Transverse colon (tissue), 4 donors: ENCODE measurements at regions not wholly inside any gene's neighbourhood (a gene's known extent, or its start where the extent isn't known, plus 50 kb on each side); places are given as distances from the start of the nearest gene placed in this dataset.

Experiments used
- DNase-seq: peaks from one replicate; pipeline ENCODE4 v3.0.0-alpha.2; 2019
- H3K27ac ChIP-seq, 4 donors: fragments of 200-600 bp; sonication (generic); 2 replicates each; pipeline ENCODE4 v1.5.1; 2016 to 2018; ENCODE audit warnings: inconsistent platforms in 4 of 4
- H3K27me3 ChIP-seq: fragments of 200-600 bp; sonication (generic); 2 replicates; pipeline ENCODE4 v1.5.1; 2017; ENCODE audit warnings: inconsistent platforms
- H3K36me3 ChIP-seq, 4 donors: fragments of 200-600 bp; sonication (generic); 2 replicates each; pipeline ENCODE4 v1.5.1; 2017 to 2019; ENCODE audit warnings: inconsistent platforms in 4 of 4
- H3K4me1 ChIP-seq, 4 donors: fragments of 200-600 bp; sonication (generic); 2 replicates each; pipeline ENCODE4 v1.5.1; 2017 to 2020; ENCODE audit warnings: inconsistent platforms in 4 of 4
- H3K4me3 ChIP-seq, 4 donors: fragments of 200-600 bp; sonication (generic); 1 replicate in 1 of 4; 2 replicates in 3 of 4; pipeline versions ENCODE4 v1.5.1 to v1.6.1; 2017 to 2019; ENCODE audit warnings: inconsistent platforms in 4 of 4
- H3K9me3 ChIP-seq, 2 donors: fragments of 200-600 bp; sonication (generic); 2 replicates each; pipeline ENCODE4 v1.5.1; 2017 to 2019; ENCODE audit warnings: inconsistent platforms in 2 of 2
- EP300 ChIP-seq: sonication (generic); formaldehyde crosslinking; IDR thresholded peaks from one replicate; pipeline ENCODE4 v1.6.1; 2017; ENCODE audit warnings: antibody characterized with exemption, low read depth
- POLR2A ChIP-seq: fragments of 450-650 bp; IDR thresholded peaks from one replicate; pipeline ENCODE4 v1.6.1; 2016; ENCODE audit warnings: antibody characterized with exemption, mild to moderate bottlenecking, moderate library complexity
- POLR2AphosphoS5 ChIP-seq, 3 donors: sonication (generic); formaldehyde crosslinking; IDR thresholded peaks; one replicate each; pipeline ENCODE4 v1.6.1; 2016; ENCODE audit warnings: antibody characterized with exemption in 3 of 3
- WGBS, 2 donors: methylation state at CpG; one replicate each; pipeline ENCODE4 v1.1.5; 2018; ENCODE audit warnings: low coverage in 1 of 2; 5-methylcytosine and 5-hydroxymethylcytosine counted together
- in situ Hi-C, 4 donors: fragments of 200-750 bp; cut with MboI; loops; one replicate each; pipeline versions ENCODE4 v1.15.0 to v1.15.1; 2017; ENCODE audit warnings: low sequenced_read_pairs in 3 of 4, low pct_ligation_motif_present in 1 of 4, low pct_unique_long_range_greater_than_20kb in 1 of 4
- intact Hi-C: fragments of 100-400 bp; cut with DNase I; formaldehyde crosslinking; loops from one replicate; pipeline ENCODE4 v1.15.1; 2023; ENCODE audit warnings: low total_unique reads
- TF ChIP-seq, protein P1 (sequence below), 5 experiments: fragments of 200-600 bp in 3 of 5; fragments of 450-650 bp in 2 of 5; sonication (generic) in 3 of 5; IDR thresholded peaks; 1 replicate in 2 of 5; 2 replicates in 3 of 5; pipeline ENCODE4 v1.5.1; 2016 to 2017; ENCODE audit warnings: antibody characterized with exemption in 5 of 5, inconsistent platforms in 3 of 5, mild to moderate bottlenecking in 2 of 5, moderate library complexity in 1 of 5

DNA sequence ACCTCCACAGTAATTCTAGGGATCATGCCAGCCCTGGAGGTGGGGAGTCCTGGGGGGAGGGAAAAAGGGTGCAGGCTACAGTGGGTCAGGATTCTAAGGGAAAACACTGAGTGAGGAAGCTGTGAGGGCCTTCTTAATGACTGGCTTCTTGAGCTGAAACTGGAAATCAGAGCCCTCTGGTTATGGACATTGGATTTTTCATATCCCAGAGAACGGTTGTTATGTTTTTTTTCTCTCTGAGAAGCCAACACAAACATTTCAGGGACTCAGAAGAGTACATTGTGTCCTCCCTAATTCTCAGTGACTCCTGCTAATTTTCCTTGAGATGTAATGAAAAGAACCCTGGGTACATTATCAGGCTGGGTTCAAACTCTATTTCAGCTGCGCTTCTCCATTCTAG is 162.4 kb upstream of the PRDX4 start:
- 73% methylated on average over 2 of the region's 2 CpGs; no CpG with 5 or more reads in 1 of the 2 donors for WGBS, 2 donors
- no peaks in the 10 kb centered on the region for H3K36me3 ChIP-seq
- intact Hi-C loops, result no loop called here

DNA sequence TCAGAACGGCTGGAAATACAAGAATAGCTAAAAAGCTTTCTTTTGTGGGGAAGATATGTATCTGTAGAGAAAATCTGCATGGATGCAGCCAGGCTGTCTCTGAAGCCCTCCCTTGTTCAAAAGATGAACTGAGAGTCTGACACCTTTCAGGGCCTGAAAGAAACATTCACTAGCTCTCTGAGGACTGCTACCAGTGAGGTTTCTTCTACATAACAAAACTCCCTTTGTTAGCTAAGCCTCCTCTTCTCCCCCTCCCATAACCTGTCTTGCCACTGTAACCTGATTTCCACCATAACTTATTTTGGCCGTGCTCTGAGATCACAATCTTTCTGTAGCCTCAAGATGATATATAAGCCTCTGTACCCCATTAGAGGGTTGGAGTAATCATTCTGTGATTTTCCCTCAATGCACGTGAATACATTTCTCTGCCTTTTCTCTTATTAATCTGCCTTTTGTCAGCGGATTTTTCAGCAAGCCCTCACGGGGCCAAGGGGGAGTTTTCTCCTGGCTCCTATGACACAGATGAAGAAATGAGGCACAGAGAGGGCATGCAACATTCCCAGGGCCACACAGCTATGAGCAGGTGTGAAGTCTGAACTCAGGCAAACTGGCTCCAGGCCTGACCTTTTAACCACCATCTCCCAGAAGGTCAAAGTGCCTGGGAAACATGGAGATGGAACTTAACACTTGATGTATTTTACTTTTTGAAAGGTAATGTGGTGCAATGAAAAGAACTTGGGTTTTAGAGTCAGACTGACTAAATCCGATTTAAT is 161.6 kb upstream of the PRDX4 start:
- in situ Hi-C loops (no loop called here), intact Hi-C loops (no loop called here)
- no peak for DNase-seq
- H3K4me3 ChIP-seq, result no peak overlapping the region
- no peaks in the 10 kb centered on the region for H3K4me1 ChIP-seq
- H3K9me3 ChIP-seq, result no peaks in the 10 kb centered on the region
- H3K36me3 ChIP-seq, result no peaks in the 10 kb centered on the region
- no peak for TF ChIP-seq EP300
- H3K27me3 ChIP-seq, result no peaks in the 10 kb centered on the region
- no peak overlapping the region for H3K27ac ChIP-seq
- WGBS, 2 donors, result 42 to 67% methylated on average over 4 to 6 of the region's 6 CpGs

More for the DNA sequence above, 162.4 kb upstream of the PRDX4 start:
- Histone ChIP-seq H3K4me3 (no peak overlapping the region), H3K4me1 (no peaks in the 10 kb centered on the region), H3K27ac (no peak overlapping the region), H3K27me3 (no peaks in the 10 kb centered on the region), H3K9me3 (no peaks in the 10 kb centered on the region)
- TF ChIP-seq POLR2A (no peak), POLR2AphosphoS5 (IDR thresholded peaks at IDR 0.05) (no peak), EP300 (no peak)
- TF ChIP-seq, protein P1, sequence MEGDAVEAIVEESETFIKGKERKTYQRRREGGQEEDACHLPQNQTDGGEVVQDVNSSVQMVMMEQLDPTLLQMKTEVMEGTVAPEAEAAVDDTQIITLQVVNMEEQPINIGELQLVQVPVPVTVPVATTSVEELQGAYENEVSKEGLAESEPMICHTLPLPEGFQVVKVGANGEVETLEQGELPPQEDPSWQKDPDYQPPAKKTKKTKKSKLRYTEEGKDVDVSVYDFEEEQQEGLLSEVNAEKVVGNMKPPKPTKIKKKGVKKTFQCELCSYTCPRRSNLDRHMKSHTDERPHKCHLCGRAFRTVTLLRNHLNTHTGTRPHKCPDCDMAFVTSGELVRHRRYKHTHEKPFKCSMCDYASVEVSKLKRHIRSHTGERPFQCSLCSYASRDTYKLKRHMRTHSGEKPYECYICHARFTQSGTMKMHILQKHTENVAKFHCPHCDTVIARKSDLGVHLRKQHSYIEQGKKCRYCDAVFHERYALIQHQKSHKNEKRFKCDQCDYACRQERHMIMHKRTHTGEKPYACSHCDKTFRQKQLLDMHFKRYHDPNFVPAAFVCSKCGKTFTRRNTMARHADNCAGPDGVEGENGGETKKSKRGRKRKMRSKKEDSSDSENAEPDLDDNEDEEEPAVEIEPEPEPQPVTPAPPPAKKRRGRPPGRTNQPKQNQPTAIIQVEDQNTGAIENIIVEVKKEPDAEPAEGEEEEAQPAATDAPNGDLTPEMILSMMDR (IDR thresholded peaks at IDR 0.05), result no peak
- in situ Hi-C loops, result no loop called here
- no peak for DNase-seq

DNA sequence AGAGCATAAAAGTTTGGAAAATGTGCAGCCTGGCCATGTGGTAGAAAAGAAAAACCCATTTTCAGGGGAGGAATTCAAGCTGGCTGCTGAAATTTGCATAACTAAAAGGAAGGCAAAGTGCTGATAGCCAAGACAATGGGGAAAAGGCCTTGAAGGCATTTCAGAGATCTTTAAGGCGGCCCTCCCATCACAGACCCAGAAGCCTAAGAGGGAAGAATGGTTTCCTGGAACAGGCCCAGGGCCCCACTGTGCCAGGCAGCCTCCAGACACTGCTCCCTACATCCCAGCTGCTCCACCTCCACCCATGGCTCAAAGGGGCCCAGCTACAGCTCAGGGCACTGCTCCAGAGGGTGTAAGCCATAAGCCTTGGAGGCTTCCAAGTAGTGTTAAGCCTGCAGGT is 158.0 kb upstream of the PRDX4 start:
- TF ChIP-seq, protein P1 (IDR thresholded peaks at IDR 0.05), result no peak
- TF ChIP-seq EP300 (no peak), POLR2AphosphoS5 (IDR thresholded peaks at IDR 0.05) (no peak), POLR2A (no peak)
- no peak for DNase-seq
- Histone ChIP-seq H3K27ac (no peak overlapping the region), H3K27me3 (no peaks in the 10 kb centered on the region), H3K9me3 (no peaks in the 10 kb centered on the region), H3K4me3 (no peak overlapping the region), H3K36me3 (no peaks in the 10 kb centered on the region), H3K4me1 (no peaks in the 10 kb centered on the region)
- intact Hi-C loops, result no loop called here
- in situ Hi-C loops, result no loop called here
- 80% methylated on average over 1 of the region's 1 CpG; no CpG with 5 or more reads in 1 of the 2 donors for WGBS, 2 donors

DNA sequence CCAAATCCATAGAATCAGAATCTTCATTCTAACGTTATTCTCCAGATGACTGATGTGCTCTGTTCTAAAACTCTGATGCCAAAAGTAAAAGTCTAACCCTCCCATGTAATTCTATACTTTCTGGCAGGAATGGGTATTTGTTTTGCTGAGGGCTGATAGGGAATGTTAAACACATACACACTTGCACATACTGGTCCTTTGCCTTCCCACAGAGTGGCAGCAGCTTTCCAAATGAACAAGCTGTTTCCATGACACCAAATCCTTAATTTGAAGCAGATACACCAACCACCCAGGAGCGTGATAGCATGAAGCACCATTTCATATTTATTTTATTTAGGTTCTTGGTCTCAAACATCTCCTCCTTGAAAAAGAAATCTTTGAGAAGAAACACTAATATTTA is 155.5 kb upstream of the PRDX4 start:
- TF ChIP-seq, protein P1 (IDR thresholded peaks at IDR 0.05), result no peak
- TF ChIP-seq POLR2AphosphoS5 (IDR thresholded peaks at IDR 0.05), result no peak
- no peak for TF ChIP-seq POLR2A
- no peak for TF ChIP-seq EP300
- Histone ChIP-seq H3K4me3 (no peak overlapping the region), H3K27me3 (no peaks in the 10 kb centered on the region), H3K4me1 (no peaks in the 10 kb centered on the region), H3K27ac (no peak overlapping the region), H3K9me3 (no peaks in the 10 kb centered on the region), H3K36me3 (no peaks in the 10 kb centered on the region)
- WGBS, 2 donors, result 59% methylated on average over 2 of the region's 2 CpGs; no CpG with 5 or more reads in 1 of the 2 donors
- intact Hi-C loops (no loop called here), in situ Hi-C loops (no loop called here)
- DNase-seq, result no peak
